CD14-positive monocyte (primary cell): ENCODE measurements at regions not wholly inside any gene's neighbourhood (a gene's known extent, or its start where the extent isn't known, plus 50 kb on each side); places are given as distances from the start of the nearest gene placed in this dataset.

Experiments used
- DNase-seq, 3 donors: peaks; one replicate each; pipeline ENCODE4 v3.0.0-alpha.2; 2011 to 2022
- H2AFZ ChIP-seq: 2 replicates; pipeline ENCODE4 v1.6.0; 2012; ENCODE audit warnings: mild to moderate bottlenecking, low read depth, low read length, inconsistent platforms; ENCODE audit not compliant: insufficient read depth, poor library complexity, severe bottlenecking
- H3K27ac ChIP-seq, 2 donors: 1 replicate in 1 of 2; 2 replicates in 1 of 2; pipeline ENCODE4 v1.5.1; 2012 to 2013; ENCODE audit warnings: low read length in 2 of 2, control low read depth in 1 of 2, inconsistent platforms in 1 of 2, low read depth in 1 of 2, mild to moderate bottlenecking in 1 of 2
- H3K27me3 ChIP-seq, 2 donors: one replicate each; pipeline versions ENCODE4 v1.6.0 to v1.6.1; 2011 to 2013; ENCODE audit warnings: low read length in 2 of 2; ENCODE audit not compliant: control insufficient read depth in 2 of 2, insufficient read depth in 2 of 2
- H3K36me3 ChIP-seq, 2 donors: replicated peaks in 1 of 2; 1 replicate in 1 of 2; 2 replicates in 1 of 2; pipeline versions ENCODE4 v1.5.1 to v1.6.1; 2012 to 2013; ENCODE audit warnings: low read length in 2 of 2, control low read depth in 1 of 2, inconsistent platforms in 1 of 2, mild to moderate bottlenecking in 1 of 2; ENCODE audit not compliant: insufficient read depth in 2 of 2, control insufficient read depth in 1 of 2
- H3K4me1 ChIP-seq, 2 donors: 1 replicate in 1 of 2; 2 replicates in 1 of 2; pipeline versions ENCODE4 v1.5.1 to v1.6.1; 2012 to 2013; ENCODE audit warnings: low read length in 2 of 2, control low read depth in 1 of 2, inconsistent platforms in 1 of 2, mild to moderate bottlenecking in 1 of 2, moderate library complexity in 1 of 2; ENCODE audit not compliant: insufficient read depth in 2 of 2, control insufficient read depth in 1 of 2
- H3K4me2 ChIP-seq: replicated peaks from 2 replicates; pipeline ENCODE3; 2012; ENCODE audit warnings: low read length, moderate library complexity, mild to moderate bottlenecking; ENCODE audit not compliant: poor library complexity, severe bottlenecking; ENCODE audit errors: extremely low read depth
- H3K4me3 ChIP-seq, 3 experiments: fragments of 200-600 bp in 1 of 3; sonication (generic) in 1 of 3; replicated peaks in 1 of 3; 1 replicate in 2 of 3; 2 replicates in 1 of 3; pipeline ENCODE4 v1.5.1; 2011 to 2013; ENCODE audit warnings: low read length in 3 of 3, mild to moderate bottlenecking in 3 of 3, control low read depth in 2 of 3, low read depth in 2 of 3, inconsistent platforms in 1 of 3, moderate library complexity in 1 of 3
- H3K79me2 ChIP-seq: 2 replicates; pipeline ENCODE4 v1.6.0; 2012; ENCODE audit warnings: mild to moderate bottlenecking, control low read depth, inconsistent platforms, low read length, moderate library complexity; ENCODE audit not compliant: insufficient read depth
- H3K9ac ChIP-seq: 2 replicates; pipeline ENCODE4 v1.6.0; 2017; ENCODE audit warnings: low read length, mild to moderate bottlenecking; ENCODE audit not compliant: insufficient read depth, poor library complexity, severe bottlenecking
- H3K9me3 ChIP-seq, 2 donors: replicated peaks in 1 of 2; 1 replicate in 1 of 2; 2 replicates in 1 of 2; pipeline versions ENCODE4 v1.5.1 to v1.6.1; 2012 to 2013; ENCODE audit warnings: low read length in 2 of 2, control low read depth in 1 of 2; ENCODE audit not compliant: control insufficient read depth in 1 of 2, insufficient read depth in 1 of 2
- H4K20me1 ChIP-seq: 2 replicates; pipeline ENCODE4 v1.6.0; 2012; ENCODE audit warnings: mild to moderate bottlenecking, low read length, control low read depth, moderate library complexity; ENCODE audit not compliant: insufficient read depth
- H3K27ac Mint-ChIP-seq, 7 donors: one replicate each; pipeline ENCODE4 v1.8.0; 2020; ENCODE audit warnings: mild to moderate bottlenecking in 7 of 7, mixed read lengths in 7 of 7, moderate library complexity in 6 of 7, inconsistent platforms in 2 of 7
- H3K27me3 Mint-ChIP-seq, 3 donors: one replicate each; pipeline ENCODE4 v1.8.0; 2021 to 2022; ENCODE audit warnings: low read depth in 3 of 3, mild to moderate bottlenecking in 3 of 3, mixed read lengths in 3 of 3, moderate library complexity in 3 of 3, inconsistent platforms in 1 of 3
- H3K36me3 Mint-ChIP-seq, 2 donors: one replicate each; pipeline ENCODE4 v1.8.0; 2020; ENCODE audit warnings: mixed read lengths in 2 of 2, inconsistent platforms in 1 of 2, mild to moderate bottlenecking in 1 of 2
- H3K4me1 Mint-ChIP-seq: one replicate; pipeline ENCODE4 v1.8.0; 2020; ENCODE audit warnings: mild to moderate bottlenecking, mixed read lengths
- H3K4me3 Mint-ChIP-seq, 2 donors: one replicate each; pipeline ENCODE4 v1.8.0; 2020; ENCODE audit warnings: mild to moderate bottlenecking in 2 of 2, mixed read lengths in 2 of 2, moderate library complexity in 1 of 2
- H3K9me3 Mint-ChIP-seq, 7 donors: one replicate each; pipeline ENCODE4 v1.8.0; 2020 to 2022; ENCODE audit warnings: mixed read lengths in 7 of 7, mild to moderate bottlenecking in 6 of 7, moderate library complexity in 6 of 7, inconsistent platforms in 2 of 7
- WGBS: methylation state at CpG from one replicate; pipeline ENCODE4 v1.1.5; 2013; ENCODE audit warnings: missing lambda C conversion rate; ENCODE audit not compliant: insufficient coverage; 5-methylcytosine and 5-hydroxymethylcytosine counted together
- intact Hi-C, 2 donors: fragments of 100-400 bp; cut with micrococcal nuclease; formaldehyde crosslinking; loops; one replicate each; pipeline versions ENCODE4 v1.15.0 to v1.15.1; 2023
- TF ChIP-seq, protein P1 (sequence below): fragments of 200-600 bp; IDR thresholded peaks from one replicate; pipeline ENCODE4 v1.8.0; 2022; ENCODE audit warnings: antibody characterized with exemption, mild to moderate bottlenecking

DNA sequence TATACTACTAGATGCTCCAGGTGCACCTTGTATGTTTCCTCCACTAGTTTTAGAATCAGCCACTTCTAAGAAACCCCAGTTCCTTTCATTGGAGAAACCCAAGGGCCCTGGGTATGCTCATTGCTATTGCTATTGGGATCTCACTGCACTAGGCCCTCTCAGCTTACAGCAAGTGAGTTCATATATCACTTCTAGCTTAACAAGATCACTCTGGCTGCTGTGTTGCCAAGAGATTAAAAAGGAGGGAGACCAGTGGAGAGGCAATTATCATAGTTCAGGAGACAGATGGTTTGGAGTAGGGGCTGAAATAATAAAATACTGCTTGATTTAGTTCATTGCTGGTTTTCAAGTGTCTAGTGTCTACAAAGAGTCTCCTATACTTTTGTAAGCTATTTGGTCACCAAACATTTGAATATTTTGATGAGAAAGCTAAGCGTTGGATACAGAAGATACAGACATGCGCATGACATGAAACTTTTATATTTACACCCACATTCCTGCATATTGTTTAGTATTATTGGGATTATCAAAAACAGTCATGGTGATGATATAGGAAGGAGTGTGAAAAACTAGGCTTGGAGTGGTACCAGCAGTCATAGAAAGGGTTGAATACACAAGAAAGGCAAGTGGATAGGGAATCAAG, 671.9 kb downstream of the ADGRL2 start:
- no peak overlapping the region for H3K4me3 ChIP-seq
- no peak overlapping the region for H3K27ac Mint-ChIP-seq
- no peaks in the 10 kb centered on the region for H3K4me1 Mint-ChIP-seq
- no peak overlapping the region for H3K4me3 Mint-ChIP-seq
- no peaks in the 10 kb centered on the region for H3K9me3 ChIP-seq
- no peaks in the 10 kb centered on the region for H3K79me2 ChIP-seq
- no peaks in the 10 kb centered on the region for H3K27me3 ChIP-seq
- intact Hi-C loops, result no loop called here
- no peak overlapping the region for H3K27ac ChIP-seq
- H3K4me2 ChIP-seq, result no peak overlapping the region
- H3K9ac ChIP-seq, result no peak overlapping the region
- no peak for DNase-seq
- H3K27me3 Mint-ChIP-seq, result no peaks in the 10 kb centered on the region
- no peaks in the 10 kb centered on the region for H4K20me1 ChIP-seq
- peaks cover 0 to 5% (median 0%) of the 10 kb centered on the region in 7 donors for H3K9me3 Mint-ChIP-seq
- WGBS, result no CpG with 5 or more reads among the region's 2 CpGs
- no peaks in the 10 kb centered on the region for H3K4me1 ChIP-seq
- H2AFZ ChIP-seq, result no peak overlapping the region
- TF ChIP-seq, protein P1, sequence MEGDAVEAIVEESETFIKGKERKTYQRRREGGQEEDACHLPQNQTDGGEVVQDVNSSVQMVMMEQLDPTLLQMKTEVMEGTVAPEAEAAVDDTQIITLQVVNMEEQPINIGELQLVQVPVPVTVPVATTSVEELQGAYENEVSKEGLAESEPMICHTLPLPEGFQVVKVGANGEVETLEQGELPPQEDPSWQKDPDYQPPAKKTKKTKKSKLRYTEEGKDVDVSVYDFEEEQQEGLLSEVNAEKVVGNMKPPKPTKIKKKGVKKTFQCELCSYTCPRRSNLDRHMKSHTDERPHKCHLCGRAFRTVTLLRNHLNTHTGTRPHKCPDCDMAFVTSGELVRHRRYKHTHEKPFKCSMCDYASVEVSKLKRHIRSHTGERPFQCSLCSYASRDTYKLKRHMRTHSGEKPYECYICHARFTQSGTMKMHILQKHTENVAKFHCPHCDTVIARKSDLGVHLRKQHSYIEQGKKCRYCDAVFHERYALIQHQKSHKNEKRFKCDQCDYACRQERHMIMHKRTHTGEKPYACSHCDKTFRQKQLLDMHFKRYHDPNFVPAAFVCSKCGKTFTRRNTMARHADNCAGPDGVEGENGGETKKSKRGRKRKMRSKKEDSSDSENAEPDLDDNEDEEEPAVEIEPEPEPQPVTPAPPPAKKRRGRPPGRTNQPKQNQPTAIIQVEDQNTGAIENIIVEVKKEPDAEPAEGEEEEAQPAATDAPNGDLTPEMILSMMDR, result no peak
- no peaks in the 10 kb centered on the region for H3K36me3 ChIP-seq
- H3K36me3 Mint-ChIP-seq, result no peaks in the 10 kb centered on the region

DNA sequence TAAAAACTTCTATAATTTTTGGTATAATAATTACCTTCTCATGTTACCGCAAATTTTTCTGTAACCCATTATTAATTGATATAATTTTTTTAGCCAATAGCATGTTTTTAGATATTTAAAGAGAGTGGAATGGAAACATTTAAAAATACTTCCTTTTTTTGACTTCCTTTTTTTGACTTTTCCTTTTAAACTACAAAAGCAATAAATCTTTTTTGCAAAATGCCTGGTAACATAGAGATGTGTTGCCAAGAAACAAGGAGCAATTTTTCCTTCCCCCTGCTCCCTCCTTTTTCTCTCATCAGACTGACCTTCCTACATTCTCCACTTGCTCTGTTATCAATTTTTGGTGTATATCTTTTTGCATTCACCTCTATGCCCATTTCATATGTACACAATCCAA, 666.2 kb downstream of the ADGRL2 start:
- no peak for DNase-seq
- H3K4me3 Mint-ChIP-seq, result no peak overlapping the region
- no peaks in the 10 kb centered on the region for H4K20me1 ChIP-seq
- no peaks in the 10 kb centered on the region for H3K36me3 ChIP-seq
- H3K4me3 ChIP-seq, result no peak overlapping the region
- no peaks in the 10 kb centered on the region for H3K27me3 ChIP-seq
- no peaks in the 10 kb centered on the region for H3K9me3 ChIP-seq
- H3K4me2 ChIP-seq, result no peak overlapping the region
- H3K9ac ChIP-seq, result no peak overlapping the region
- H3K27ac ChIP-seq, result no peak overlapping the region
- H3K4me1 Mint-ChIP-seq, result peaks cover 2% of the 10 kb centered on the region
- H2AFZ ChIP-seq, result no peak overlapping the region
- no peaks in the 10 kb centered on the region for H3K4me1 ChIP-seq
- TF ChIP-seq, protein P1, result no peak
- no CpG with 5 or more reads among the region's 1 CpG for WGBS
- H3K79me2 ChIP-seq, result no peaks in the 10 kb centered on the region
- H3K36me3 Mint-ChIP-seq, result no peaks in the 10 kb centered on the region
- intact Hi-C loops, result no loop called here
- peaks cover 0 to 1% (median 0%) of the 10 kb centered on the region in 7 donors for H3K9me3 Mint-ChIP-seq
- no peaks in the 10 kb centered on the region for H3K27me3 Mint-ChIP-seq
- no peak overlapping the region for H3K27ac Mint-ChIP-seq
